ENCODE measurements at regions not wholly inside any gene's neighbourhood (a gene's known extent, or its start where the extent isn't known, plus 50 kb on each side); places are given as distances from the start of the nearest gene placed in this dataset.

GRCh38 chr2:209269024-209269423 is 154.8 kb upstream of the MAP2 start:
- Histone ChIP-seq H3K4me3 (ENCODE audit: low read depth in 1 of 3, low read length in 3 of 3) (no peak overlapping the region), H3K9me3 (ENCODE audit: control insufficient read depth in 4 of 4, low read length in 3 of 4) (no peaks in the 10 kb centered on the region), H3K27ac (ENCODE audit: low read depth in 1 of 2, low read length in 2 of 2) (no peak overlapping the region), H3K36me3 (ENCODE audit: control insufficient read depth in 4 of 4, insufficient read depth in 3 of 4, low read depth in 1 of 4, low read length in 3 of 4) (no peaks in the 10 kb centered on the region), H3K9ac (ENCODE audit: low read depth in 1 of 2, low read length in 2 of 2) (no peak overlapping the region), H3K27me3 (ENCODE audit: control insufficient read depth in 4 of 4, insufficient read depth in 4 of 4, low read length in 3 of 4) (no peaks in the 10 kb centered on the region), H3K4me1 (ENCODE audit: control insufficient read depth in 4 of 4, insufficient read depth in 4 of 4, low read length in 3 of 4) (no peaks in the 10 kb centered on the region)
- TF ChIP-seq ZBTB33 (IDR thresholded peaks at IDR 0.05) (no peak), MAX (IDR thresholded peaks at IDR 0.05) (no peak), ATF3 (IDR thresholded peaks at IDR 0.05) (no peak), RAD21 (IDR thresholded peaks at IDR 0.05) (no peak), GABPA (IDR thresholded peaks at IDR 0.05 in 1 of 2, conservative IDR thresholded peaks at IDR 0.05 in 1 of 2) (no peak), FOXA1 (IDR thresholded peaks at IDR 0.05) (no peak), FOXA2 (IDR thresholded peaks at IDR 0.05) (no peak), NR2F2 (IDR thresholded peaks at IDR 0.05) (no peak), YY1 (IDR thresholded peaks at IDR 0.05) (no peak), HNF4A (conservative IDR thresholded peaks at IDR 0.05) (no peak), EGR1 (IDR thresholded peaks at IDR 0.05; ENCODE audit: low read depth in 2 of 2) (no peak), TAF1 (conservative IDR thresholded peaks at IDR 0.05) (no peak)
- DNase-seq (ENCODE audit: low spot score): no peak
- whole genome bisulfite sequencing: 56% methylated on average over 2 of the region's 2 CpGs

GRCh38 chr2:209276000-209276399 is 147.8 kb upstream of the MAP2 start:
- Histone ChIP-seq H3K27me3 (ENCODE audit: control insufficient read depth in 4 of 4, insufficient read depth in 4 of 4, low read length in 3 of 4) (peaks cover 0 to 3% (median 0%) of the 10 kb centered on the region in 4 donors), H3K27ac (ENCODE audit: low read depth in 1 of 2, low read length in 2 of 2) (no peak overlapping the region), H3K9ac (ENCODE audit: low read depth in 1 of 2, low read length in 2 of 2) (no peak overlapping the region), H3K9me3 (ENCODE audit: control insufficient read depth in 4 of 4, low read length in 3 of 4) (no peaks in the 10 kb centered on the region), H3K4me1 (ENCODE audit: control insufficient read depth in 4 of 4, insufficient read depth in 4 of 4, low read length in 3 of 4) (no peaks in the 10 kb centered on the region), H3K4me3 (ENCODE audit: low read depth in 1 of 3, low read length in 3 of 3) (no peak overlapping the region), H3K36me3 (ENCODE audit: control insufficient read depth in 4 of 4, insufficient read depth in 3 of 4, low read depth in 1 of 4, low read length in 3 of 4) (no peaks in the 10 kb centered on the region)
- no peak for DNase-seq (ENCODE audit: low spot score)
- 75% methylated on average over 3 of the region's 3 CpGs for WGBS
- no peak for TF ChIP-seq SP1 (IDR thresholded peaks at IDR 0.05)
- TF ChIP-seq RXRA (IDR thresholded peaks at IDR 0.05): no peak
- TF ChIP-seq MAX (IDR thresholded peaks at IDR 0.05): no peak
- TF ChIP-seq GABPA (IDR thresholded peaks at IDR 0.05 in 1 of 2, conservative IDR thresholded peaks at IDR 0.05 in 1 of 2): no peak
- no peak for TF ChIP-seq HNF4A (conservative IDR thresholded peaks at IDR 0.05)
- no peak for TF ChIP-seq NR2F2 (IDR thresholded peaks at IDR 0.05)

- DNase-seq (ENCODE audit: low spot score): no peak
- Histone ChIP-seq H3K27ac (ENCODE audit: low read depth in 1 of 2, low read length in 2 of 2) (no peak overlapping the region), H3K27me3 (ENCODE audit: control insufficient read depth in 4 of 4, insufficient read depth in 4 of 4, low read length in 3 of 4) (peaks cover 0 to 3% (median 0%) of the 10 kb centered on the region in 4 donors), H3K9me3 (ENCODE audit: control insufficient read depth in 4 of 4, low read length in 3 of 4) (no peaks in the 10 kb centered on the region), H3K36me3 (ENCODE audit: control insufficient read depth in 4 of 4, insufficient read depth in 3 of 4, low read depth in 1 of 4, low read length in 3 of 4) (no peaks in the 10 kb centered on the region), H3K9ac (ENCODE audit: low read depth in 1 of 2, low read length in 2 of 2) (no peak overlapping the region), H3K4me3 (ENCODE audit: low read depth in 1 of 3, low read length in 3 of 3) (no peak overlapping the region), H3K4me1 (ENCODE audit: control insufficient read depth in 4 of 4, insufficient read depth in 4 of 4, low read length in 3 of 4) (no peaks in the 10 kb centered on the region)
- TF ChIP-seq HNF4A (conservative IDR thresholded peaks at IDR 0.05): no peak
- no peak for TF ChIP-seq NR2F2 (IDR thresholded peaks at IDR 0.05)
- TF ChIP-seq ATF3 (IDR thresholded peaks at IDR 0.05): no peak
- TF ChIP-seq TAF1 (conservative IDR thresholded peaks at IDR 0.05): no peak
- TF ChIP-seq RAD21 (IDR thresholded peaks at IDR 0.05): no peak
- no peak for TF ChIP-seq FOXA2 (IDR thresholded peaks at IDR 0.05)
- no peak for TF ChIP-seq FOXA1 (IDR thresholded peaks at IDR 0.05)
- TF ChIP-seq MAX (IDR thresholded peaks at IDR 0.05): no peak
- no peak for TF ChIP-seq GABPA (IDR thresholded peaks at IDR 0.05 in 1 of 2, conservative IDR thresholded peaks at IDR 0.05 in 1 of 2)
- TF ChIP-seq JUND (IDR thresholded peaks at IDR 0.05): no peak
- TF ChIP-seq REST (IDR thresholded peaks at IDR 0.05): no peak
- WGBS: 66% methylated on average over 3 of the region's 3 CpGs
Measured at GRCh38 chr2:209277444-209277843, 146.4 kb upstream of the MAP2 start.
